ENCODE measurements at regions not wholly inside any gene's neighbourhood (a gene's known extent, or its start where the extent isn't known, plus 50 kb on each side); places are given as distances from the start of the nearest gene placed in this dataset.

- no peak overlapping the region for H3K27ac ChIP-seq (ENCODE audit: low read length)
- H3K4me3 ChIP-seq (ENCODE audit: low read length) = no peak overlapping the region
- H3K36me3 ChIP-seq (ENCODE audit: insufficient read depth, low read length) = no peaks in the 10 kb centered on the region
- H3K9me2 ChIP-seq (ENCODE audit: insufficient read depth, low read length) = no peaks in the 10 kb centered on the region
- H3K9me3 ChIP-seq (ENCODE audit: low read length) = no peaks in the 10 kb centered on the region
- TF ChIP-seq EP300 (conservative IDR thresholded peaks at IDR 0.05; ENCODE audit: poor library complexity, severe bottlenecking) (no peak), RAD21 (conservative IDR thresholded peaks at IDR 0.05) (no peak), SMC3 (conservative IDR thresholded peaks at IDR 0.05; ENCODE audit: poor library complexity) (no peak), REST (IDR thresholded peaks at IDR 0.05; ENCODE audit: borderline replicate concordance) (no peak), POLR2AphosphoS5 (IDR thresholded peaks at IDR 0.05) (no peak), MXI1 (conservative IDR thresholded peaks at IDR 0.05; ENCODE audit: poor library complexity, severe bottlenecking) (no peak), TAF1 (IDR thresholded peaks at IDR 0.05; ENCODE audit: low read depth) (no peak), EZH2 (IDR thresholded peaks at IDR 0.05; ENCODE audit: borderline replicate concordance, insufficient read depth, low read length, poor library complexity, severe bottlenecking) (no peak)
- no peaks in the 10 kb centered on the region for H4K20me1 ChIP-seq (ENCODE audit: insufficient read depth)
- no peak overlapping the region for H3K4me2 ChIP-seq (ENCODE audit: low read length)
- H2AFZ ChIP-seq (ENCODE audit: low read depth, low read length) = no peak overlapping the region
- no peaks in the 10 kb centered on the region for H3K79me2 ChIP-seq (replicated peaks; ENCODE audit: insufficient read depth, low read length)
- H3K27me3 ChIP-seq (ENCODE audit: insufficient read depth, low read depth, low read length) = no peaks in the 10 kb centered on the region
- no peak overlapping the region for H3K9ac ChIP-seq (ENCODE audit: low read length)
- H3F3A ChIP-seq (ENCODE audit: insufficient read depth, low read length, poor library complexity, severe bottlenecking) = no peaks in the 10 kb centered on the region
Measured at GRCh38 chr13:82657471-82657870, 1224.8 kb downstream of the SLITRK1 start.

DNA sequence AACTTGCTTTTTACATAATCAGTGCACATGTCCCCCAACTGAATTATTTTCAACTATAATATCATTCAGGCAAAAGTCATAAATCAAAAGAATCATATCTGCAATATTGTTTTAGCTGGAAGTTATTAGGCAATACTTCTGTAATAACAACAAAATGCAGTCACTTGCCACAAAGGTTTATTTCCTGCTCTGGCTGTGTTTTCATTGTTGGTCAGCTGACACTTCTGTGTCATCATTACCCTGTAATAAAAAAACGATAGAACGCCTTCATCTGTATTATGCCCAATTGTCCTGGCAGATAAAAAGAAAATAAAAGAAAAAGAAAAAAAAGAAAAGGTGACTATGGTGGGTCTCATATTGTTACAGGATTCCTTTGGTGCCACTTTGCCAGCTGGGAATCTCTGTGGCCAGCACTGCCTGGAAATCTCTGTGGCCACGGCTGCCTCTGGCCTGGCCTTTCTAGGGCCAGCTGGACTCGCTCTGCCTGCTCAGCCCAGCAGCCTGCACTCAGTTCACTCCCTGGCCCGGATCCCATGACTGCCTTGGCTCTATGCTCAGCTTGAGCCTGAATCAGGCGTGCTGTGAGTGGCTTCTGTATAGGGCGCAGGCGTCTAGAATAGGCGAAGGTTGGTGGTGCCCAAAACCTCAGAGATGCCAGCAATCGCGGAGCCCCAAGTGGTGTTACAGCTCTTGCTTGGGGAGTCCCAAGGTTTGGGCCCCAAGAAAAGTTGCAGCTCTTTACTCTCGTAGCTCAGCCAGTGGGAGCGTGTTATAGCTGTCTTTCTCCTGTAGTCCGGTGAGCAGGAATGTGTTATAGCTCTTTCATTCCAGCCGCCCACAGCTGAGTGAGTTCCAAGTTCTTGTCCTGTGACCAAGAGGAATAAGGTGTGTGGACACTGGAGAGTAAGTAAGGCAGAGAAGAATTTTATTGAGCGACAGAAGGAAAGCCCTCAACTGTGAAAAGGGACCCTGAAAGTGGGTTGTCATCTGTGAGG, 1227.1 kb downstream of the SLITRK1 start:
- Histone ChIP-seq H2AFZ (ENCODE audit: low read depth, low read length) (no peak overlapping the region), H3K9ac (ENCODE audit: low read length) (no peak overlapping the region), H4K20me1 (ENCODE audit: insufficient read depth) (no peaks in the 10 kb centered on the region), H3K9me2 (ENCODE audit: insufficient read depth, low read length) (no peaks in the 10 kb centered on the region), H3K79me2 (replicated peaks; ENCODE audit: insufficient read depth, low read length) (no peaks in the 10 kb centered on the region), H3K4me3 (ENCODE audit: low read length) (no peak overlapping the region), H3K9me3 (ENCODE audit: low read length) (no peaks in the 10 kb centered on the region), H3K4me2 (ENCODE audit: low read length) (no peak overlapping the region), H3F3A (ENCODE audit: insufficient read depth, low read length, poor library complexity, severe bottlenecking) (no peaks in the 10 kb centered on the region), H3K36me3 (ENCODE audit: insufficient read depth, low read length) (no peaks in the 10 kb centered on the region), H3K27ac (ENCODE audit: low read length) (peak overlapping the region; percentile 10), H3K27me3 (ENCODE audit: insufficient read depth, low read depth, low read length) (no peaks in the 10 kb centered on the region)
- no peak for TF ChIP-seq SMC3 (conservative IDR thresholded peaks at IDR 0.05; ENCODE audit: poor library complexity)
- TF ChIP-seq TAF1 (IDR thresholded peaks at IDR 0.05; ENCODE audit: low read depth) = no peak
- no peak for TF ChIP-seq RAD21 (conservative IDR thresholded peaks at IDR 0.05)
- TF ChIP-seq MXI1 (conservative IDR thresholded peaks at IDR 0.05; ENCODE audit: poor library complexity, severe bottlenecking) = no peak
- no peak for TF ChIP-seq CTCF (IDR thresholded peaks at IDR 0.05; ENCODE audit: poor library complexity, severe bottlenecking)
- no peak for TF ChIP-seq EZH2 (IDR thresholded peaks at IDR 0.05; ENCODE audit: borderline replicate concordance, insufficient read depth, low read length, poor library complexity, severe bottlenecking)
- TF ChIP-seq POLR2AphosphoS5 (IDR thresholded peaks at IDR 0.05) = no peak
- no peak for TF ChIP-seq EP300 (conservative IDR thresholded peaks at IDR 0.05; ENCODE audit: poor library complexity, severe bottlenecking)
- no peak for TF ChIP-seq REST (IDR thresholded peaks at IDR 0.05; ENCODE audit: borderline replicate concordance)
